Transverse colon (tissue), 4 donors: ENCODE measurements at regions not wholly inside any gene's neighbourhood (a gene's known extent, or its start where the extent isn't known, plus 50 kb on each side); places are given as distances from the start of the nearest gene placed in this dataset.
"Not testable (repeated sequence)": the region's sequence is repeated elsewhere in the genome, so short reads cannot be mapped to it uniquely, and the experiment has no call there.

Experiments
- CTCF ChIP-seq, 5 experiments: fragments of 200-600 bp in 3 of 5; fragments of 450-650 bp in 2 of 5; sonication (generic) in 3 of 5; IDR thresholded peaks; 1 replicate in 2 of 5; 2 replicates in 3 of 5; pipeline ENCODE4 v1.5.1; 2016 to 2017; ENCODE audit warnings: antibody characterized with exemption in 5 of 5, inconsistent platforms in 3 of 5, mild to moderate bottlenecking in 2 of 5, moderate library complexity in 1 of 5
- POLR2A ChIP-seq: fragments of 450-650 bp; IDR thresholded peaks from one replicate; pipeline ENCODE4 v1.6.1; 2016; ENCODE audit warnings: antibody characterized with exemption, mild to moderate bottlenecking, moderate library complexity
- POLR2AphosphoS5 ChIP-seq, 3 donors: sonication (generic); formaldehyde crosslinking; IDR thresholded peaks; one replicate each; pipeline ENCODE4 v1.6.1; 2016; ENCODE audit warnings: antibody characterized with exemption in 3 of 3

DNA sequence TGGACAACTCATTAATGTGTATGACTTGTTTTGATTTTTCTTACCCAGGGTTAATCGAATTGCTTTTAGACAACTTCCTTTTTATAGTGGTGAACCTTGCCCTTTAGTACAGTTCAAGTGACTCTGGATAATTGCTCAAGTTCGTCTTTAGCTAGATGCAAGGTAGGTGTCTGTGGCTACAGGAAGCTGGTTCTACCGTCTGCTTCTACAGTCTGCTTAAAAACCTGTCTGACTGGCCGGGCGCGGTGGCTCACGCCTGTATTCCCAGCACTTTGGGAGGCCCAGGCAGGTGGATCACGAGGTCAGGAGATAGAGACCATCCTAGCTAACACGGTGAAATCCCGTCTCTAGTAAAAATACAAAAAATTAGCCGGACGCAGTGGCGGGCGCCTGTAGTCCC is 129.6 kb upstream of the ANKRD30A start:
- not testable (repeated sequence) for TF ChIP-seq POLR2A; CTCF (IDR thresholded peaks at IDR 0.05); POLR2AphosphoS5 (IDR thresholded peaks at IDR 0.05)
